Endometrial microvascular endothelial cells (primary cell): ENCODE measurements at regions not wholly inside any gene's neighbourhood (a gene's known extent, or its start where the extent isn't known, plus 50 kb on each side); places are given as distances from the start of the nearest gene placed in this dataset.
"Not testable (repeated sequence)": the region's sequence is repeated elsewhere in the genome, so short reads cannot be mapped to it uniquely, and the experiment has no call there.

Source experiments
- in situ Hi-C: cut with HindIII; loops from 2 replicates; pipeline ENCODE4 v1.10.0; 2017; ENCODE audit warnings: low sequenced_read_pairs, low pct_unique_long_range_greater_than_20kb; ENCODE audit errors: inconsistent ontology term

- in situ Hi-C loops, result no loop called here
Observed at GRCh38 chr18:8882632-8883408, 177.5 kb downstream of the MTCL1 start.

- in situ Hi-C loops, result no loop called here
Observed at GRCh38 chr18:8883409-8883668, 178.0 kb downstream of the MTCL1 start.

- in situ Hi-C loops, result not testable (repeated sequence)
Observed at GRCh38 chr18:8887877-8888276, 182.5 kb downstream of the MTCL1 start.

GRCh38 chr18:8889489-8889888, 184.1 kb downstream of the MTCL1 start:
- in situ Hi-C loops, result no loop called here

GRCh38 chr18:8890503-8890902, 185.1 kb downstream of the MTCL1 start:
- in situ Hi-C loops, result not testable (repeated sequence)

- in situ Hi-C loops, result no loop called here
Observed at GRCh38 chr18:8890957-8891464, 185.7 kb downstream of the MTCL1 start.

- in situ Hi-C loops, result no loop called here
Observed at GRCh38 chr18:8893221-8893620, 187.9 kb downstream of the MTCL1 start.

- in situ Hi-C loops, result no loop called here
Observed at GRCh38 chr18:8893628-8894231, 188.4 kb downstream of the MTCL1 start.

GRCh38 chr18:8894823-8895222, 189.5 kb downstream of the MTCL1 start:
- in situ Hi-C loops, result no loop called here

GRCh38 chr18:8895341-8895740, 190.0 kb downstream of the MTCL1 start:
- in situ Hi-C loops, result no loop called here

GRCh38 chr18:8895987-8896619, 190.7 kb downstream of the MTCL1 start:
- in situ Hi-C loops, result no loop called here

- in situ Hi-C loops, result no loop called here
Observed at GRCh38 chr18:8899000-8899399, 193.6 kb downstream of the MTCL1 start.

GRCh38 chr18:8900552-8900951, 195.2 kb downstream of the MTCL1 start:
- in situ Hi-C loops, result no loop called here

- in situ Hi-C loops, result no loop called here
Observed at GRCh38 chr18:8901019-8901418, 195.7 kb downstream of the MTCL1 start.

GRCh38 chr18:8904316-8904715, 198.2 kb upstream of the NDUFV2 start:
- in situ Hi-C loops, result no loop called here

- in situ Hi-C loops, result no loop called here
Observed at GRCh38 chr18:8908792-8909510, 193.5 kb upstream of the NDUFV2 start.

GRCh38 chr18:8910186-8910822, 192.2 kb upstream of the NDUFV2 start:
- in situ Hi-C loops, result no loop called here

- in situ Hi-C loops, result no loop called here
Observed at GRCh38 chr18:8910843-8911242, 191.7 kb upstream of the NDUFV2 start.
